IMR-90 (cell line): ENCODE measurements at regions not wholly inside any gene's neighbourhood (a gene's known extent, or its start where the extent isn't known, plus 50 kb on each side); places are given as distances from the start of the nearest gene placed in this dataset.
"Not testable (repeated sequence)": the region's sequence is repeated elsewhere in the genome, so short reads cannot be mapped to it uniquely, and the experiment has no call there.

Experiments
- CEBPB ChIP-seq: IDR thresholded peaks from 2 replicates; pipeline ENCODE4 v1.6.1; 2012; ENCODE audit warnings: low read depth, low read length, improper control_type of control experiment
- CHD1 ChIP-seq: IDR thresholded peaks from 2 replicates; pipeline ENCODE4 v1.6.1; 2012; ENCODE audit warnings: low read depth, low read length, improper control_type of control experiment
- POLR2A ChIP-seq: IDR thresholded peaks from 2 replicates; pipeline ENCODE4 v1.6.1; 2012; ENCODE audit warnings: mild to moderate bottlenecking, low read depth, low read length
- RAD21 ChIP-seq: IDR thresholded peaks from 2 replicates; pipeline ENCODE4 v1.6.1; 2012; ENCODE audit warnings: low read length, improper control_type of control experiment
- SMC3 ChIP-seq: fragments of 150-350 bp; IDR thresholded peaks from 2 replicates; pipeline ENCODE4 v1.6.1; 2016; ENCODE audit warnings: low read depth, mild to moderate bottlenecking, antibody characterized with exemption, low read length, moderate library complexity
- TF ChIP-seq, protein P1 (sequence below): conservative IDR thresholded peaks from 2 replicates; pipeline ENCODE4 v1.5.1; 2012; ENCODE audit warnings: mild to moderate bottlenecking, low read depth, low read length, improper control_type of control experiment
- TF ChIP-seq, protein P2 (sequence below): fragments of 150-350 bp; IDR thresholded peaks from 2 replicates; pipeline ENCODE4 v1.6.1; 2016; ENCODE audit warnings: low read depth, mild to moderate bottlenecking, low read length, moderate library complexity, borderline replicate concordance
- TF ChIP-seq, protein P3 (sequence below): fragments of 150-350 bp; IDR thresholded peaks from 2 replicates; pipeline ENCODE4 v1.6.1; 2017; ENCODE audit warnings: mild to moderate bottlenecking, antibody characterized with exemption, low read length, low read depth

DNA sequence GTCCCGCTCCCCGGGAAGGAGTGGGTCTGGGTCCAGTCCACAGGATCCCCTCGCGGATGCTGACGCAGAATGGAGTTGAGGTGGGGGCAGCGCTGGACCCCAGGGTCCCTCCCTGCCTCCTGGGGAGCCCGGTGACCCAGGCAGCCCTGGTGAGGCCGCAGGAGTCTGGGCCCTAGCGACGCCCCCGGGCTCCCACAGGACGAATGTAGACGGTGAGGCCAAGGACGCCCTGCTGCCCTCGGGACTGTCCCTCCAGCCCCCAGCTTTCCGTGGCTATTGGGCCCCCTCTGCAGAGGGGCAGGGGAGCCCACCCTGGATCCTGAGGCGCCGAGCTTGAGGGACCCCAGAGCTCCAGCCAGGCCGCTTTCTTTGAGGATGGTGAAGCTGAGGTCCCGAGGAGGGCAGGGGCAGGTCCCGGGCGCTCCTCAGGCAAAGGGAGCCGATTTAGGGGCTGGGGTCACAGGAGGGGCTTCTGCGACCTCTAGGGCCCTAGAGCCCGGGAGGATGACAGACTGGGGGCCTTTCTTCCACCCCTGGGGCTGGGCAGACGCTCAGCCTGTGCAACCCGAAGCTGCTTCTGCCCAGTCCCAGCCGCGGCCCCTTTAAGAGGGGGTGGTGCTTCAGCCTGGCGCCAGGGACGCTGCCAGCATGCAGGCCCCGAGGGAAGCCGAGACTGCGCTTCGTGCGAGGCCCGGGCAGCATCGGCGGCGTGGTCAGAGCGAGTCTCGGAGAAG is 986.8 kb downstream of the TUBA3C start:
- TF ChIP-seq, protein P1, sequence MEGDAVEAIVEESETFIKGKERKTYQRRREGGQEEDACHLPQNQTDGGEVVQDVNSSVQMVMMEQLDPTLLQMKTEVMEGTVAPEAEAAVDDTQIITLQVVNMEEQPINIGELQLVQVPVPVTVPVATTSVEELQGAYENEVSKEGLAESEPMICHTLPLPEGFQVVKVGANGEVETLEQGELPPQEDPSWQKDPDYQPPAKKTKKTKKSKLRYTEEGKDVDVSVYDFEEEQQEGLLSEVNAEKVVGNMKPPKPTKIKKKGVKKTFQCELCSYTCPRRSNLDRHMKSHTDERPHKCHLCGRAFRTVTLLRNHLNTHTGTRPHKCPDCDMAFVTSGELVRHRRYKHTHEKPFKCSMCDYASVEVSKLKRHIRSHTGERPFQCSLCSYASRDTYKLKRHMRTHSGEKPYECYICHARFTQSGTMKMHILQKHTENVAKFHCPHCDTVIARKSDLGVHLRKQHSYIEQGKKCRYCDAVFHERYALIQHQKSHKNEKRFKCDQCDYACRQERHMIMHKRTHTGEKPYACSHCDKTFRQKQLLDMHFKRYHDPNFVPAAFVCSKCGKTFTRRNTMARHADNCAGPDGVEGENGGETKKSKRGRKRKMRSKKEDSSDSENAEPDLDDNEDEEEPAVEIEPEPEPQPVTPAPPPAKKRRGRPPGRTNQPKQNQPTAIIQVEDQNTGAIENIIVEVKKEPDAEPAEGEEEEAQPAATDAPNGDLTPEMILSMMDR = not testable (repeated sequence)
- not testable (repeated sequence) for TF ChIP-seq CHD1, POLR2A, RAD21, SMC3, CEBPB
- TF ChIP-seq, protein P2, sequence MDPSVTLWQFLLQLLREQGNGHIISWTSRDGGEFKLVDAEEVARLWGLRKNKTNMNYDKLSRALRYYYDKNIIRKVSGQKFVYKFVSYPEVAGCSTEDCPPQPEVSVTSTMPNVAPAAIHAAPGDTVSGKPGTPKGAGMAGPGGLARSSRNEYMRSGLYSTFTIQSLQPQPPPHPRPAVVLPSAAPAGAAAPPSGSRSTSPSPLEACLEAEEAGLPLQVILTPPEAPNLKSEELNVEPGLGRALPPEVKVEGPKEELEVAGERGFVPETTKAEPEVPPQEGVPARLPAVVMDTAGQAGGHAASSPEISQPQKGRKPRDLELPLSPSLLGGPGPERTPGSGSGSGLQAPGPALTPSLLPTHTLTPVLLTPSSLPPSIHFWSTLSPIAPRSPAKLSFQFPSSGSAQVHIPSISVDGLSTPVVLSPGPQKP = not testable (repeated sequence)
- TF ChIP-seq, protein P3, sequence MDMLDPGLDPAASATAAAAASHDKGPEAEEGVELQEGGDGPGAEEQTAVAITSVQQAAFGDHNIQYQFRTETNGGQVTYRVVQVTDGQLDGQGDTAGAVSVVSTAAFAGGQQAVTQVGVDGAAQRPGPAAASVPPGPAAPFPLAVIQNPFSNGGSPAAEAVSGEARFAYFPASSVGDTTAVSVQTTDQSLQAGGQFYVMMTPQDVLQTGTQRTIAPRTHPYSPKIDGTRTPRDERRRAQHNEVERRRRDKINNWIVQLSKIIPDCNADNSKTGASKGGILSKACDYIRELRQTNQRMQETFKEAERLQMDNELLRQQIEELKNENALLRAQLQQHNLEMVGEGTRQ = not testable (repeated sequence)
